Panc1 (cell line): ENCODE measurements at regions not wholly inside any gene's neighbourhood (a gene's known extent, or its start where the extent isn't known, plus 50 kb on each side); places are given as distances from the start of the nearest gene placed in this dataset.

Source experiments
- POLR2AphosphoS5 ChIP-seq: IDR thresholded peaks from 2 replicates; pipeline ENCODE4 v1.6.1; 2012; ENCODE audit warnings: mild to moderate bottlenecking, low read depth, low read length, moderate library complexity
- TF ChIP-seq, protein P1 (sequence below): fragments of 450-650 bp; IDR thresholded peaks from 2 replicates; pipeline ENCODE4 v1.5.1; 2017; ENCODE audit warnings: mild to moderate bottlenecking
- TF ChIP-seq, protein P2 (sequence below), 2 experiments: IDR thresholded peaks; 2 replicates each; pipeline ENCODE4 v1.6.1; 2011 to 2012; ENCODE audit warnings: low read depth in 2 of 2, control low read depth in 1 of 2, low read length in 1 of 2, mild to moderate bottlenecking in 1 of 2, moderate library complexity in 1 of 2; ENCODE audit not compliant: insufficient read depth in 1 of 2

GRCh38 chr3:84275532-84275931 lies 683.3 kb upstream of the CADM2 start:
- TF ChIP-seq POLR2AphosphoS5 = no peak
- TF ChIP-seq, protein P1, sequence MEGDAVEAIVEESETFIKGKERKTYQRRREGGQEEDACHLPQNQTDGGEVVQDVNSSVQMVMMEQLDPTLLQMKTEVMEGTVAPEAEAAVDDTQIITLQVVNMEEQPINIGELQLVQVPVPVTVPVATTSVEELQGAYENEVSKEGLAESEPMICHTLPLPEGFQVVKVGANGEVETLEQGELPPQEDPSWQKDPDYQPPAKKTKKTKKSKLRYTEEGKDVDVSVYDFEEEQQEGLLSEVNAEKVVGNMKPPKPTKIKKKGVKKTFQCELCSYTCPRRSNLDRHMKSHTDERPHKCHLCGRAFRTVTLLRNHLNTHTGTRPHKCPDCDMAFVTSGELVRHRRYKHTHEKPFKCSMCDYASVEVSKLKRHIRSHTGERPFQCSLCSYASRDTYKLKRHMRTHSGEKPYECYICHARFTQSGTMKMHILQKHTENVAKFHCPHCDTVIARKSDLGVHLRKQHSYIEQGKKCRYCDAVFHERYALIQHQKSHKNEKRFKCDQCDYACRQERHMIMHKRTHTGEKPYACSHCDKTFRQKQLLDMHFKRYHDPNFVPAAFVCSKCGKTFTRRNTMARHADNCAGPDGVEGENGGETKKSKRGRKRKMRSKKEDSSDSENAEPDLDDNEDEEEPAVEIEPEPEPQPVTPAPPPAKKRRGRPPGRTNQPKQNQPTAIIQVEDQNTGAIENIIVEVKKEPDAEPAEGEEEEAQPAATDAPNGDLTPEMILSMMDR = no peak
- TF ChIP-seq, protein P2, sequence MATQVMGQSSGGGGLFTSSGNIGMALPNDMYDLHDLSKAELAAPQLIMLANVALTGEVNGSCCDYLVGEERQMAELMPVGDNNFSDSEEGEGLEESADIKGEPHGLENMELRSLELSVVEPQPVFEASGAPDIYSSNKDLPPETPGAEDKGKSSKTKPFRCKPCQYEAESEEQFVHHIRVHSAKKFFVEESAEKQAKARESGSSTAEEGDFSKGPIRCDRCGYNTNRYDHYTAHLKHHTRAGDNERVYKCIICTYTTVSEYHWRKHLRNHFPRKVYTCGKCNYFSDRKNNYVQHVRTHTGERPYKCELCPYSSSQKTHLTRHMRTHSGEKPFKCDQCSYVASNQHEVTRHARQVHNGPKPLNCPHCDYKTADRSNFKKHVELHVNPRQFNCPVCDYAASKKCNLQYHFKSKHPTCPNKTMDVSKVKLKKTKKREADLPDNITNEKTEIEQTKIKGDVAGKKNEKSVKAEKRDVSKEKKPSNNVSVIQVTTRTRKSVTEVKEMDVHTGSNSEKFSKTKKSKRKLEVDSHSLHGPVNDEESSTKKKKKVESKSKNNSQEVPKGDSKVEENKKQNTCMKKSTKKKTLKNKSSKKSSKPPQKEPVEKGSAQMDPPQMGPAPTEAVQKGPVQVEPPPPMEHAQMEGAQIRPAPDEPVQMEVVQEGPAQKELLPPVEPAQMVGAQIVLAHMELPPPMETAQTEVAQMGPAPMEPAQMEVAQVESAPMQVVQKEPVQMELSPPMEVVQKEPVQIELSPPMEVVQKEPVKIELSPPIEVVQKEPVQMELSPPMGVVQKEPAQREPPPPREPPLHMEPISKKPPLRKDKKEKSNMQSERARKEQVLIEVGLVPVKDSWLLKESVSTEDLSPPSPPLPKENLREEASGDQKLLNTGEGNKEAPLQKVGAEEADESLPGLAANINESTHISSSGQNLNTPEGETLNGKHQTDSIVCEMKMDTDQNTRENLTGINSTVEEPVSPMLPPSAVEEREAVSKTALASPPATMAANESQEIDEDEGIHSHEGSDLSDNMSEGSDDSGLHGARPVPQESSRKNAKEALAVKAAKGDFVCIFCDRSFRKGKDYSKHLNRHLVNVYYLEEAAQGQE (IDR thresholded peaks at IDR 0.05; ENCODE audit: insufficient read depth in 1 of 2, low read depth in 2 of 2, low read length in 1 of 2) = no peak
